SIG-M5 (cell line): ENCODE measurements at regions not wholly inside any gene's neighbourhood (a gene's known extent, or its start where the extent isn't known, plus 50 kb on each side); places are given as distances from the start of the nearest gene placed in this dataset.

Experiments
- DNase-seq: peaks from one replicate; lab custom pipeline; 2025; lab: John Stamatoyannopoulos, UW

DNA sequence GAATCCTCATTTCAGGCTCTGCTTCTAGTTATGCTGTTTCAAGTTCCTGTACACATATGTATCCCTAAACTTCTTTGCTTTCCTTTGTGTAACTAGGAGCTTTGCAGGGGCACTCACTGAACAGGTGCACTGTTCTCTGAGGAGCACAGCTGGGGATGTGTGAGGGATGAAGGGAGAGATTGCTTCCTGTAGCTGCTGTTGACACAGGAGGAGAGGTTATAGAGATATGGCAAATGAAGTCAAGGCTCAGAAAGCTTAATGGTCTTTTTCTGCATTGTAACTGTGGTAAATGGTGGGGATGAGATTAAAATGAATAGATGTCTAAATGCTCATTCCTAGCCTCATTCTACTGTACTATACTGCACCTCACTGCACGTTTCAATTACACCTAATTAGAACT lies 454.3 kb downstream of the BTBD3 start:
- no peak for DNase-seq

DNA sequence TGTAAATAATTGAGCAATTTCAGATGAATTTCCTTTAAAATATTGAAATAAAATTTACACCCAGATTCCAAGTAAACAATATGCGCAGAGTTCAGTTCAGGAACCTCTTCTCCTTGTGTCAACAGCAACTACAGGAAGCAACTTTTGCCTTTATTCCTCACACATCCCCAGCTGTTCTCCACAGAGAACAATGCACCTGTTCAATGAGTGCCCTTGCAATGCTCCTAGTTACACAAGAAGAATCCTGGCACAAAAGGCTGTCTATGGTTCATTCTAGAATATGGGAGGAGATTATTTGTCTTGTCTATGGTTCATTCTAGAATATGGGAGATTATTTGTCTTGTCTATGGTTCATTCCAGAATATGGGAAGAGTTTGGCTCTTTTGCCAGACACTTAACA lies 454.9 kb downstream of the BTBD3 start:
- no peak for DNase-seq

GRCh38 chr20:12375967-12376366 lies 458.3 kb downstream of the BTBD3 start:
- no peak for DNase-seq

DNA sequence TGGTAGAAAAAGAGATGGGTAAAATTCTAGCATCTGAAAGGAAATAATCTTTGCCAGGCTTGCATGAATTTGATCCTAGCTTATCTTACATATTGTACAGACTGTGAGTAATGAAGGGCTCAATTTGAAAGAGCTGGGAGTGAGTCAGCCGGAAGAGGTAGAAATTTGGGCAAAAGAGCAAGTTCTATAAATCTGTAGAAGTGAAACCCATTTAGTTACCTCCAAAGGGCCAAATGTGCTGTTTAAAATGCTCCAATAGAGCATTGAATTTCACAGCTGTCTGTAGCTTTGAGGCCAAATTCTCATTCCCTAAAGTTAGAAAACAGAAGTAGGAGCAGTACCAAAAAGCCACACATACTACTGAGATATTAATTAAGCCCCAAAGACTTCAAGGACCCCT lies 466.1 kb downstream of the BTBD3 start:
- no peak for DNase-seq

- no peak for DNase-seq
These were observed 469.1 kb downstream of the BTBD3 start for GRCh38 chr20:12386821-12387220.

- no peak for DNase-seq
These were observed 473.4 kb downstream of the BTBD3 start for GRCh38 chr20:12391099-12391498.

- no peak for DNase-seq
These were observed 477.1 kb downstream of the BTBD3 start for GRCh38 chr20:12394786-12395185.

DNA sequence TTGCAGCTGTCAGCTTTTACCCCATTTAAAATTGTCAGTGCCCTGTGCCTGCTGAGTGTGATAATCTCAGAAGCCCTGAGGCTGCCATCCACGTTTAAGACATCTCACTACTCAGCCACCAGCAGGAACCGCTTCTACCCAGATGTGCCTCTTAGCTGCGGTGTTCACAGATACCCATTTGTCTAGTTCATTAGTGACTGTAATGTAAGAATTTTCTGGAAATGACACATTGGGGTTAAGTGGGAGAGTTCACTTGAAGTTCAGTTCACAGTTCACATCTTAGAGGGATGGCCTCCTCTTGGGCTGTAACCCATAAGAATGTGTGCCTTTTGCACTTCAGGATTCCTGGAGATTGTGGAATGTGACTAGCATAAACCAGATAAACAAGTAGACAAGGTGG lies 477.7 kb downstream of the BTBD3 start:
- DNase-seq, result no peak

- DNase-seq, result no peak
These were observed 478.1 kb downstream of the BTBD3 start for GRCh38 chr20:12395760-12396159.

DNA sequence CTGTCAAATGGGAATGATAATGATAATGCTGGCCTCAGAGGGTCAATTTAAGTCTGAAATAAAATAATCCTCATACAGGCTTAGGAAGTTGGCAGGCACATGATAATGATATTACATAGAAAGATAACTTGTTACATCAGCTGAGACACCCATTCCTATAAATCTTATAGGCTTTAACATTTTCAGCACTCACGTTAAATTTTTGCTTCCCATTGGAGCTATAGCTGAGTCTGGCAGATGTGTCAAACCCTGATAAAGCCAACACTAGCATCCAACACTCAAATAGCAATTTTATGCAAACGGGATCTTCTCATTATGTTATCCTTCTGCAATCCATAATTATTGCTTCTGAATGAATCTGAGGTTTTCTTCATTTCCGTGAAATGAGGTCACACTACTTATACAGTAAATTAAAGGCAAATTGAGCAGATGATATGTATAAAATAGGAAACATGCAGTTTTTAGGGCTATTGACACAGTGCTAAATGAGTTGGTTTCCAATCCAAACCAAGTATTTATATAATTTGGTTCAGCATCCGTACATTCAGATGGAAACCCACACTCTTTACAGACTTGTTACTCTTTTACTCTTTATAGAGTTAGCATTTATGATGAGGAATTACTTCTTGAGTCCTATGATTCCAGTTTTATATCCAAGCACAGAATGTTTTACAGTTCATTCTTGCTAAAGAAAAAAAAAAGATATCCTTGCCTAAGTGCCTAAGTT lies 481.6 kb downstream of the BTBD3 start:
- no peak for DNase-seq

- no peak for DNase-seq
These were observed 487.2 kb downstream of the BTBD3 start for GRCh38 chr20:12404941-12405340.

DNA sequence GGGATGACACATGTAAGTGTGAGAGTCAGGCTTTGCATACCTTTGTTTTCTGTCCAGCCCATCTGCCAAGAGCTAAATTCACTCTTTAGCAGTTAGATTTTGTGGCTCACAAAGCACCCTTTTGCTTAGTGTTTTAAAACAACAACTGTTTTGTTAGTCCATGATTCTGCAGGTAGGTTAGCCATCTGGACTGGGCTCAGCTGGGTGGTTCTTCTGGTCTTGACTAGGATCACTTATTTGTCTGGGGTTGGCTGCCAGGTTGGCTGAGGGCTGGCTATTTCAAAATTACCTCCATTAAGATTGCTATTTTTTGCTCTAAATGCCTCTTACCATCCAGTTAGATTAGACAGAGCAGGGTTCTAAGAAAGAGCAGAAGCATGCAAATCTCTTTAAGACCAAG lies 489.3 kb downstream of the BTBD3 start:
- DNase-seq, result no peak

DNA sequence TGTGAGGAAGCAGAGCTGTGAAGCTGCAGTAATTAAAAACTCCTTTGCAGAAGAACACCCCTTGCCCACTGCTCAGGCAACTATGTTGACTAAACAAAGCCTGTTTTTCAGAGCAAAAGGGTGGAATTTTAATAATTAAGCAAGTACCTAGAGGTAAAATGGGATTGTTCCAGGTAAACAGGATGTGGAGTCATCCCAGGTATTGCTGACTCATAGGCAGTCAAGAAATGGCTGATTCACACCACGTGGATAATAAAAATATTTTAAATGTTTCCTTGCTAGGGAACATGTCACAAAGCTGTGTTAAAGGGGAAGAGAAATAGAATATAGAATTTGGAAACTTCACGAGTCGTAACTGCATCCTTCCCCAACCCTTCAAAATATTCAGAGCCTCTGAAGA lies 491.8 kb downstream of the BTBD3 start:
- no peak for DNase-seq

DNA sequence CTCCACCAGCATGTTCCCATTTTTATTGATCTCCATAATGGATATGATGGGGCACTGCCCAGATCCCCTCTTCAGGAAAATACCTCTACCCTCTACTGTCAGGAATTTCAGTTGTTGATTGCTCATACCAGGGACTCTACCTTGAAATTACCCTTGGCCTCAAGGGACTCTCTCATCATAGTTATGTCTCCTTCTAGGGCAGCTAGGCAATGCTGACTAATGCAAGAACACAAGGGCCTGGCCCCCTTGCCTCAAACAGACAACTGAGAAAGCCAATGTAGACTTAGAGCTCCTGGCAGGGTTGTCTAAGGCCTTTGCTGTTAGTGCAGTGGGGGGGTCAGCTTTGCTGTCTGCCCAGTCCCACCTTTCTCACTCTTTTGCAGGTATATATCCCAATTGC lies 493.1 kb downstream of the BTBD3 start:
- DNase-seq, result no peak

DNA sequence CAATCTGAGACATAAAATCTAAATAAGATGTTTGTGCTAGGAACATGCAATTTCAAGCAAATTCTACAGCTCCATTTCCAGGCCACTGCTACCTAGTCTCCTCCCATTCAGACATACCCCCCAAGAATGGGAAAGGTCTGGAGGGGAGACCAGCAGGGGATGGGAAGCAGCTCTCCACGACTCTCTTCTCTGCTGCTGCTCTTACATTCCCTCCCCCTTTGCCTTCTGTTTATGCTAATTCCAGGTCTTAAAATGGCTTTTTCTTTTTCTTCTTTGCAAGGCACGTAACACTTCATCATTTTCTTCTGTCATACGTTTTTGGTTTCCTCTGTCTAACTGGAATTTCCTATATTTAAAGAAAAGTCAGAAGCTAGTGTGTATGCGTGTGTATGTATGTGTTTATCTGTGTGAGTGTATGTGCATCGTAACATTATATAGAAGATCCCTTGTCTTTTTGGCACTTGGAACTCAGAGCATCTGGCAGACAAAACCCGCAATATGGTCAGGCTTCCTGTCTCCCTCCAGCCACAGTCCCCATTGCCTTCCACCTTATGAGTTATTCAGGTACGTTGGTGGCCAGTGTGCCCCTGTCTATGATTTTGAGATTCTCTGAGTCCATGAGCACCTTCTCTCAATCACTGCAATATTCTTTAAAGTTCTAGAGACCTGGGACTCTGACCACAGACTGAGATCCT lies 493.7 kb downstream of the BTBD3 start:
- no peak for DNase-seq

GRCh38 chr20:12413116-12413515 lies 495.4 kb downstream of the BTBD3 start:
- no peak for DNase-seq

GRCh38 chr20:12414446-12415274 lies 497.0 kb downstream of the BTBD3 start:
- DNase-seq, result no peak

DNA sequence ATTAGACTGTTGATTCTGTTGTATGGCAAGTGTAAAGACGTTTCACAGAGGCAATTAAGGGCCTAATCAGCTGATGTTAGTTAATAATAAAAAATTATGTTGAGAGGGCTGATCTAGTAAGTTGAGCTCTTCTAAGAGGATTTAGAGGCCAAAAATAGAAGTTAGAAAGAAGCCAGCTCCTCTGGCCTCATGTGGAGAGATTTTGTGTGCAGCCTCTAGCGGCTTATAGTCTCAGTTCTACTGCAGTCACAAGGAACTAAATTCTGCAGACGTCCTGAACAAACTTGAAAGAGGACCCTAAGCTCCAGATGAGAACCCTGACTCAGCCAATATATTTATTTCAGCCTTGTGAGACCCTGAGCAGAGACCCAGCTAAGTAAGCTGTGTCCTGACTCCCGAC lies 498.6 kb downstream of the BTBD3 start:
- DNase-seq, result no peak

DNA sequence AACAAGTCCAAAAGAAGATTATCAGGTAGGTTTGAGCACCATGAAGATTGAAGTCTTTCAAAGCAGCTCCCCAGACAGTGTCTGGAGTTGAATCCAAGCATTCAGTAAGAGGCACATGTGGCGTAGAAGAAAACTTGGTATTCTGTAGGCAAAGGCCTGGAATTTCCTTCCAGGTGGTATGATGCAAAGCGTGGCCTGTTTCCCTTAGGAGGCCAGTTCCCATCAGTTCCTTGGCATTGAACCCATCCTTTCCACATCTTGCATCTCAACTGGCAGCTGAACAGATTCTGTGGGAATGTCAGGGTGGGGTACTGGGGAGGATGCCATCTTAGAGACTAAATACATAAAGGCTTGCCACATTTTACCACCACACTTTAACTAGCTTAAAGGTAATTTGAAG lies 516.0 kb downstream of the BTBD3 start:
- no peak for DNase-seq

- no peak for DNase-seq
These were observed 517.0 kb downstream of the BTBD3 start for GRCh38 chr20:12434672-12435071.

DNA sequence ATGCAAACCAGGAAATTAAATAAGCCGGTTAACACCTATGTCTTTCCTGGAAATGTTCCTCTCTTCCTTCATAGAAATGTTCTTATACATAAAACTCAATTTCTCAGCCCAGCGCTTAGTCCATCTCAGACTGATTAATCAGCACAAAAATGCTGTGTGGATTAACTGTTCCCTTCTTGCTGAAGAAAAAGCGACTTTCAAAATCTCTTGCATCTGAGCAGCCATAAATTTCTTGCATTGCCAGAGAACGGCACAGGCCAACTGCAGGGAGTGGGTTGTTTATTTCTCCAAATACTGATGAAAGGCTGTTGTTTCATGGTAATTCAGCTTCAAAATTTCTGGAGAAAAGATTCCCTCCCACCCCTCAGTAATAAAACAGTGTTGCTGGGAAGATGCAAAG lies 517.6 kb downstream of the BTBD3 start:
- DNase-seq, result no peak

GRCh38 chr20:12453711-12454110 lies 536.0 kb downstream of the BTBD3 start:
- DNase-seq, result no peak

GRCh38 chr20:12455148-12455547 lies 537.5 kb downstream of the BTBD3 start:
- no peak for DNase-seq
